ENCODE measurements at regions not wholly inside any gene's neighbourhood (a gene's known extent, or its start where the extent isn't known, plus 50 kb on each side); places are given as distances from the start of the nearest gene placed in this dataset.

GRCh38 chr21:24759348-24760075 is 847.8 kb downstream of the MRPL39 start (continued):
- TF ChIP-seq SAP30 (IDR thresholded peaks at IDR 0.05; ENCODE audit: insufficient read depth, insufficient replicate concordance, low read length) (no peak), RBBP5 (IDR thresholded peaks at IDR 0.05; ENCODE audit: borderline replicate concordance, low read depth, low read length) (no peak), POLR2AphosphoS5 (IDR thresholded peaks at IDR 0.05; ENCODE audit: low read depth, low read length) (no peak), RFX5 (IDR thresholded peaks at IDR 0.05; ENCODE audit: borderline replicate concordance, low read depth, low read length) (no peak)
